Limb (tissue), 2 donors: ENCODE measurements at regions not wholly inside any gene's neighbourhood (a gene's known extent, or its start where the extent isn't known, plus 50 kb on each side); places are given as distances from the start of the nearest gene placed in this dataset.

ENCODE experiments used
- DNase-seq, 2 donors: peaks; one replicate each; pipeline ENCODE4 v3.0.0-alpha.2; 2016; ENCODE audit errors: extremely low spot score in 2 of 2

GRCh38 chr20:40168981-40169620 lies 519.9 kb downstream of the MAFB start:
- DNase-seq, result no peak

- no peak for DNase-seq
These were observed 527.6 kb downstream of the MAFB start for GRCh38 chr20:40161391-40161790.

GRCh38 chr20:40160097-40160550 lies 528.9 kb downstream of the MAFB start:
- DNase-seq, result peak; percentile 26 to 32

GRCh38 chr20:40159276-40159675 lies 529.8 kb downstream of the MAFB start:
- no peak for DNase-seq

GRCh38 chr20:40156600-40157317 lies 532.3 kb downstream of the MAFB start:
- DNase-seq, result no peak

- DNase-seq, result no peak
These were observed 534.5 kb downstream of the MAFB start for GRCh38 chr20:40154514-40154913.

- DNase-seq, result no peak
These were observed 540.1 kb downstream of the MAFB start for GRCh38 chr20:40148886-40149285.

GRCh38 chr20:40146071-40146470 lies 543.0 kb downstream of the MAFB start:
- no peak for DNase-seq

GRCh38 chr20:40144581-40144980 lies 544.5 kb downstream of the MAFB start:
- no peak for DNase-seq

- no peak for DNase-seq
These were observed 554.9 kb downstream of the MAFB start for GRCh38 chr20:40134176-40134575.

GRCh38 chr20:40120827-40121226 lies 568.2 kb downstream of the MAFB start:
- no peak for DNase-seq

GRCh38 chr20:40111282-40111681 lies 577.8 kb downstream of the MAFB start:
- DNase-seq, result no peak

- DNase-seq, result no peak
These were observed 578.7 kb downstream of the MAFB start for GRCh38 chr20:40110311-40110831.

- peak in 1 of 2 donors; percentile 35 for DNase-seq
These were observed 579.9 kb downstream of the MAFB start for GRCh38 chr20:40109136-40109535.

- no peak for DNase-seq
These were observed 580.7 kb downstream of the MAFB start for GRCh38 chr20:40108321-40108720.

GRCh38 chr20:40104959-40105358 lies 584.1 kb downstream of the MAFB start:
- no peak for DNase-seq

- no peak for DNase-seq
These were observed 585.6 kb downstream of the MAFB start for GRCh38 chr20:40103420-40103819.

GRCh38 chr20:40101560-40101959 lies 587.5 kb downstream of the MAFB start:
- DNase-seq, result no peak

GRCh38 chr20:40100261-40100660 lies 588.8 kb downstream of the MAFB start:
- peak in 1 of 2 donors; percentile 46 for DNase-seq

- no peak for DNase-seq
These were observed 598.8 kb downstream of the MAFB start for GRCh38 chr20:40090236-40090635.

- DNase-seq, result no peak
These were observed 601.5 kb downstream of the MAFB start for GRCh38 chr20:40087496-40087895.

GRCh38 chr20:40085513-40085912 lies 603.5 kb downstream of the MAFB start:
- no peak for DNase-seq

- no peak for DNase-seq
These were observed 606.6 kb downstream of the MAFB start for GRCh38 chr20:40082436-40082835.
